Activated T-cell treated with anti-CD3 and anti-CD28 coated beads, Interleukin-2, amount 50 U/mL, for 72 hours (primary cell): ENCODE measurements at regions not wholly inside any gene's neighbourhood (a gene's known extent, or its start where the extent isn't known, plus 50 kb on each side); places are given as distances from the start of the nearest gene placed in this dataset.
A peak's percentile ranks its signal among the peaks of the same experiment; 100 is the strongest.

Source experiments
- ATAC-seq, 2 donors: fragments of 150-1000 bp; cut with Tn5 transposase; replicated peaks in 1 of 2; 2 replicates each; pipeline ENCODE4 v1.10.0; 2021; ENCODE audit warnings: moderate library complexity in 2 of 2, mild to moderate bottlenecking in 1 of 2
- DNase-seq, 2 donors: peaks; one replicate each; pipeline ENCODE4 v3.0.0; 2021 to 2022; ENCODE audit warnings: mixed read lengths in 1 of 2
- H3K27ac Mint-ChIP-seq: one replicate; pipeline ENCODE4 v1.8.0; 2022; ENCODE audit warnings: mild to moderate bottlenecking, moderate library complexity, mixed read lengths
- H3K27me3 Mint-ChIP-seq: one replicate; pipeline ENCODE4 v1.8.0; 2022; ENCODE audit warnings: low read depth, mixed read lengths
- H3K36me3 Mint-ChIP-seq, 2 donors: one replicate each; pipeline ENCODE4 v1.8.0; 2022; ENCODE audit warnings: mixed read lengths in 2 of 2, mild to moderate bottlenecking in 1 of 2; ENCODE audit not compliant: insufficient read depth in 2 of 2
- H3K4me1 Mint-ChIP-seq: one replicate; pipeline ENCODE4 v1.8.0; 2022; ENCODE audit warnings: low read depth, mixed read lengths
- H3K4me3 Mint-ChIP-seq, 2 donors: one replicate each; pipeline ENCODE4 v1.8.0; 2022; ENCODE audit warnings: mild to moderate bottlenecking in 2 of 2, mixed read lengths in 2 of 2, moderate library complexity in 2 of 2
- H3K9me3 Mint-ChIP-seq, 2 donors: one replicate each; pipeline ENCODE4 v1.8.0; 2022; ENCODE audit warnings: mixed read lengths in 2 of 2

GRCh38 chr5:159469496-159470372 is 139.4 kb upstream of the IL12B start:
- Mint-ChIP-seq H3K27me3 (peaks cover 29% of the 10 kb centered on the region), H3K27ac (no peak overlapping the region), H3K4me3 (no peak overlapping the region), H3K36me3 (peaks cover 0 to 4% of the 10 kb centered on the region in 2 donors), H3K4me1 (peaks cover 18% of the 10 kb centered on the region), H3K9me3 (peaks cover 4% of the 10 kb centered on the region in 2 donors)
- peak; percentile 70 to 73 for ATAC-seq
- DNase-seq: no peak

GRCh38 chr5:159471904-159472303 is 141.6 kb upstream of the IL12B start:
- ATAC-seq (no peak), DNase-seq (no peak)
- H3K27me3 Mint-ChIP-seq: peaks cover 32% of the 10 kb centered on the region
- peaks cover 18% of the 10 kb centered on the region for H3K4me1 Mint-ChIP-seq
- H3K4me3 Mint-ChIP-seq: no peak overlapping the region
- H3K27ac Mint-ChIP-seq: no peak overlapping the region
- peaks cover 6 to 11% of the 10 kb centered on the region in 2 donors for H3K36me3 Mint-ChIP-seq
- peaks cover 7 to 9% of the 10 kb centered on the region in 2 donors for H3K9me3 Mint-ChIP-seq

GRCh38 chr5:159475026-159475425 is 144.7 kb upstream of the IL12B start:
- Mint-ChIP-seq H3K9me3 (peaks cover 7 to 13% of the 10 kb centered on the region in 2 donors), H3K27me3 (peaks cover 13% of the 10 kb centered on the region), H3K4me3 (no peak overlapping the region), H3K27ac (no peak overlapping the region), H3K36me3 (peaks cover 6 to 11% of the 10 kb centered on the region in 2 donors), H3K4me1 (peaks cover 9% of the 10 kb centered on the region)
- ATAC-seq (no peak), DNase-seq (no peak)

- Mint-ChIP-seq H3K9me3 (peaks cover 7 to 13% of the 10 kb centered on the region in 2 donors), H3K36me3 (peaks cover 6 to 11% of the 10 kb centered on the region in 2 donors), H3K4me1 (peaks cover 7% of the 10 kb centered on the region), H3K4me3 (no peak overlapping the region), H3K27me3 (peaks cover 13% of the 10 kb centered on the region), H3K27ac (no peak overlapping the region)
- DNase-seq: no peak
- no peak for ATAC-seq
These were observed 148.7 kb upstream of the IL12B start for GRCh38 chr5:159478950-159479349.

- H3K36me3 Mint-ChIP-seq: peaks cover 2 to 3% of the 10 kb centered on the region in 2 donors
- H3K27me3 Mint-ChIP-seq: peaks cover 12% of the 10 kb centered on the region
- ATAC-seq (no peak), DNase-seq (no peak)
- no peak overlapping the region for H3K4me3 Mint-ChIP-seq
- peaks cover 2 to 6% of the 10 kb centered on the region in 2 donors for H3K9me3 Mint-ChIP-seq
- H3K27ac Mint-ChIP-seq: no peak overlapping the region
- H3K4me1 Mint-ChIP-seq: peaks cover 7% of the 10 kb centered on the region
These were observed 150.6 kb upstream of the IL12B start for GRCh38 chr5:159480849-159481248.

GRCh38 chr5:159481751-159482150 is 151.5 kb upstream of the IL12B start:
- Mint-ChIP-seq H3K4me3 (no peak overlapping the region), H3K27me3 (peaks cover 11% of the 10 kb centered on the region), H3K36me3 (no peaks in the 10 kb centered on the region), H3K4me1 (peaks cover 7% of the 10 kb centered on the region), H3K27ac (no peak overlapping the region), H3K9me3 (peaks cover 0 to 4% of the 10 kb centered on the region in 2 donors)
- ATAC-seq: no peak
- no peak for DNase-seq

DNA sequence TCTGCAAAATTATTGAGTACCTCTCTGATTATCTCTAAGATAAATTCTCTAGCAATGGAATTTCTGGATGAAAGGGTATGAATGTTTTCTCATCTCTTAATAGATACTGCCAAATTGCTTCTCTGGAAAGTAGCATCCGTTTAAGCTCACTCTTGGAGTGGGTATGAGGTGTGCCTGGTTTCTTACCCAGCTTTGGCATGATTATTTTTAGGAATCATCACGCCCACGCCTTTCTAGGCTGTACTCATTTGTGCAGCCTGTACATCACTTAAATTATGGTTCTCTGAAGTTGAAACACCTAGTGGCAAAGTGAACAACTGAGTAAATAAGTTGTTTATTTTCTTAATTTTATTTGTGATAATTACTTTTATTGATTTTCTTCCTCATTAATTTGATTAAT is 156.5 kb upstream of the IL12B start:
- Mint-ChIP-seq H3K4me3 (no peak overlapping the region), H3K27ac (no peak overlapping the region), H3K36me3 (no peaks in the 10 kb centered on the region), H3K9me3 (no peaks in the 10 kb centered on the region), H3K4me1 (no peaks in the 10 kb centered on the region), H3K27me3 (peaks cover 6% of the 10 kb centered on the region)
- ATAC-seq (no peak), DNase-seq (no peak)

DNA sequence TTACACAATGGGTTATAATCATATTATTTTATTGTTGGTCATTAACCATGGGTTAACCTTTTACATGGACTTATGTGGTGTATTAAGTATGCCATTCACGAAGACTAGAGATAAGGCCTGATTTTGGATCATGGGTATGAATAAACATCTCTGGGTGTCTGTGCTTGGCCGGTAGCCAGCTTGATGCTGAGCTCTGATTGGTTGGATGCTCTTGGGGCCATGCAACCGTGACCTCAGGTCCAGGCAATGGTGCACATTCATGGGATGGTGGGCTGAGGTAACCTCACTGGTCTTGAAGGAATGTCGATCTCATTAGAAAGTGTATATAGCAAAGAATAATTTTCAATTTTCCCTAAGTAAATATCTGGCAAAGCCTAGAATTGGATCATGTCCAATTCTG is 158.2 kb upstream of the IL12B start:
- DNase-seq: no peak
- no peak for ATAC-seq
- Mint-ChIP-seq H3K27ac (no peak overlapping the region), H3K27me3 (peaks cover 6% of the 10 kb centered on the region), H3K9me3 (no peaks in the 10 kb centered on the region), H3K4me3 (no peak overlapping the region), H3K4me1 (no peaks in the 10 kb centered on the region), H3K36me3 (no peaks in the 10 kb centered on the region)

GRCh38 chr5:159489779-159490178 is 159.5 kb upstream of the IL12B start:
- H3K9me3 Mint-ChIP-seq: no peaks in the 10 kb centered on the region
- no peak for ATAC-seq
- H3K4me1 Mint-ChIP-seq: no peaks in the 10 kb centered on the region
- no peaks in the 10 kb centered on the region for H3K36me3 Mint-ChIP-seq
- no peaks in the 10 kb centered on the region for H3K27me3 Mint-ChIP-seq
- no peak for DNase-seq
- no peak overlapping the region for H3K27ac Mint-ChIP-seq
- H3K4me3 Mint-ChIP-seq: no peak overlapping the region

- Mint-ChIP-seq H3K36me3 (no peaks in the 10 kb centered on the region), H3K4me3 (no peak overlapping the region), H3K27ac (no peak overlapping the region), H3K4me1 (no peaks in the 10 kb centered on the region), H3K27me3 (no peaks in the 10 kb centered on the region), H3K9me3 (no peaks in the 10 kb centered on the region)
- ATAC-seq (no peak), DNase-seq (no peak)
These were observed 160.2 kb upstream of the IL12B start for GRCh38 chr5:159490507-159490906.

- ATAC-seq (no peak), DNase-seq (no peak)
- H3K27ac Mint-ChIP-seq: no peak overlapping the region
- H3K36me3 Mint-ChIP-seq: no peaks in the 10 kb centered on the region
- H3K27me3 Mint-ChIP-seq: no peaks in the 10 kb centered on the region
- no peak overlapping the region for H3K4me3 Mint-ChIP-seq
- no peaks in the 10 kb centered on the region for H3K4me1 Mint-ChIP-seq
- no peaks in the 10 kb centered on the region for H3K9me3 Mint-ChIP-seq
These were observed 163.4 kb upstream of the IL12B start for GRCh38 chr5:159493696-159494095.

GRCh38 chr5:159496773-159497172 is 166.5 kb upstream of the IL12B start:
- Mint-ChIP-seq H3K27me3 (no peaks in the 10 kb centered on the region), H3K4me3 (no peak overlapping the region), H3K4me1 (no peaks in the 10 kb centered on the region), H3K36me3 (no peaks in the 10 kb centered on the region), H3K27ac (no peak overlapping the region), H3K9me3 (peaks cover 0 to 1% of the 10 kb centered on the region in 2 donors)
- DNase-seq (no peak), ATAC-seq (no peak)

DNA sequence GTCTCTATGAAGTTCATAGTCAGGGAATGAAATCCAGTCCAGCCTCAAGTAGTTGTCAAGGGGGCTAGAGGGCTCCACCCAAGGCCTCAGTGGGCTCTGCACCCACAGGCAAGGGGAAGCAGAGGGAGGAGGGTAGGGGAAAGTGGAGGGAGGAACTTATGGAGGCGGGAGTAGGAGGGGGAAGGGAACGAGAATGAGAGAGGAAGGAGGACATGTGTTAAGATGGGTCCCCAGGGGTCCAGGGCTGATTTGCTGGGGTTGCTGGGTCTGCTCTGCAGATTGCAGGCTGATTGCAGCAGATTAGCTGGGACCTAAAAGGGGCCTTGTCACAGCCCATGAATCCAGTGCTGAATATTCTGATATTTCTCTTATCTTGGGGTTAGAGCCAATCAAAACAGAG is 166.9 kb upstream of the IL12B start:
- Mint-ChIP-seq H3K4me1 (no peaks in the 10 kb centered on the region), H3K36me3 (no peaks in the 10 kb centered on the region), H3K9me3 (peaks cover 0 to 1% of the 10 kb centered on the region in 2 donors), H3K4me3 (no peak overlapping the region), H3K27ac (no peak overlapping the region), H3K27me3 (no peaks in the 10 kb centered on the region)
- no peak for DNase-seq
- ATAC-seq: no peak

GRCh38 chr5:159498630-159499029 is 168.3 kb upstream of the IL12B start:
- Mint-ChIP-seq H3K27me3 (peaks cover under 1% of the 10 kb centered on the region), H3K4me1 (no peaks in the 10 kb centered on the region)
- DNase-seq: no peak

More at GRCh38 chr5:159498630-159499029, 168.3 kb upstream of the IL12B start:
- no peaks in the 10 kb centered on the region for H3K36me3 Mint-ChIP-seq
- peaks cover 0 to 1% of the 10 kb centered on the region in 2 donors for H3K9me3 Mint-ChIP-seq
- no peak overlapping the region for H3K4me3 Mint-ChIP-seq
- H3K27ac Mint-ChIP-seq: no peak overlapping the region
- no peak for ATAC-seq
